Left ventricle myocardium inferior (tissue), 1 donor: ENCODE measurements at regions not wholly inside any gene's neighbourhood (a gene's known extent, or its start where the extent isn't known, plus 50 kb on each side); places are given as distances from the start of the nearest gene placed in this dataset.
A peak's percentile ranks its signal among the peaks of the same experiment; 100 is the strongest.

Experiments used
- DNase-seq: peaks from one replicate; pipeline ENCODE4 v3.0.0-alpha.2; 2020
- H3K27ac ChIP-seq: fragments of 200-600 bp; replicated peaks from 2 replicates; pipeline ENCODE4 v1.8.0; 2021
- H3K27me3 ChIP-seq: fragments of 200-600 bp; 2 replicates; pipeline ENCODE4 v1.8.0; 2021; ENCODE audit warnings: low read depth
- H3K36me3 ChIP-seq: fragments of 200-600 bp; 2 replicates; pipeline ENCODE4 v1.8.0; 2021
- H3K4me1 ChIP-seq: fragments of 200-600 bp; 2 replicates; pipeline ENCODE4 v1.8.0; 2021
- H3K4me3 ChIP-seq: fragments of 200-600 bp; 2 replicates; pipeline ENCODE4 v1.8.0; 2021; ENCODE audit warnings: mild to moderate bottlenecking, moderate library complexity
- H3K9me3 ChIP-seq: fragments of 200-600 bp; replicated peaks from 2 replicates; pipeline ENCODE4 v1.8.0; 2021
- intact Hi-C: fragments of 100-400 bp; cut with micrococcal nuclease; formaldehyde crosslinking; loops from one replicate; pipeline ENCODE4 v1.11.0; 2022
- TF ChIP-seq, protein P1 (sequence below): fragments of 200-600 bp; IDR thresholded peaks from 2 replicates; pipeline ENCODE4 v1.8.0; 2021; ENCODE audit warnings: antibody characterized with exemption, mild to moderate bottlenecking, borderline replicate concordance
- donor health status: DM: no; HTN: yes; CAD: no; lungs with severe emphysema.

DNA sequence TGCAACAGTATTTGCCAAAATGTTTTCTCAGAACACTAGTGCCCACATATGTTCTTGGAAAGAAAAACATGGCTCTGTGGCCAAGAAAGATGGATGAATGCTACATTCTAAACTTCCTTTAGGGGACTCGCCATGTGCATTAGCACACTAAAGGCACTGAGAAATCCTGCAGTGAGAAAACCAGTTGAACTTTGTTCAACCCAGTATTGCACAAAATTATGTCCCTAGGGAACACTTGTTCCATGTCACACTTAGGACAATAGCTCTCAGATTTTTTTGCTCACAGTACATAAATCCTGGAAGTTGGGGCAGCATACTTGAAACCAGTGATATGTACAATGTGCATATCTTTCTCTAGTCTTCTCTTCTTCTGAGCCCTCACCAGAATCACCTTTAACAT is 96.6 kb downstream of the ADRB2 start:
- no peak overlapping the region for H3K27ac ChIP-seq
- H3K4me1 ChIP-seq, result peaks cover 17% of the 10 kb centered on the region
- intact Hi-C loops, result no loop called here
- TF ChIP-seq, protein P1, sequence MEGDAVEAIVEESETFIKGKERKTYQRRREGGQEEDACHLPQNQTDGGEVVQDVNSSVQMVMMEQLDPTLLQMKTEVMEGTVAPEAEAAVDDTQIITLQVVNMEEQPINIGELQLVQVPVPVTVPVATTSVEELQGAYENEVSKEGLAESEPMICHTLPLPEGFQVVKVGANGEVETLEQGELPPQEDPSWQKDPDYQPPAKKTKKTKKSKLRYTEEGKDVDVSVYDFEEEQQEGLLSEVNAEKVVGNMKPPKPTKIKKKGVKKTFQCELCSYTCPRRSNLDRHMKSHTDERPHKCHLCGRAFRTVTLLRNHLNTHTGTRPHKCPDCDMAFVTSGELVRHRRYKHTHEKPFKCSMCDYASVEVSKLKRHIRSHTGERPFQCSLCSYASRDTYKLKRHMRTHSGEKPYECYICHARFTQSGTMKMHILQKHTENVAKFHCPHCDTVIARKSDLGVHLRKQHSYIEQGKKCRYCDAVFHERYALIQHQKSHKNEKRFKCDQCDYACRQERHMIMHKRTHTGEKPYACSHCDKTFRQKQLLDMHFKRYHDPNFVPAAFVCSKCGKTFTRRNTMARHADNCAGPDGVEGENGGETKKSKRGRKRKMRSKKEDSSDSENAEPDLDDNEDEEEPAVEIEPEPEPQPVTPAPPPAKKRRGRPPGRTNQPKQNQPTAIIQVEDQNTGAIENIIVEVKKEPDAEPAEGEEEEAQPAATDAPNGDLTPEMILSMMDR, result no peak
- H3K36me3 ChIP-seq, result no peaks in the 10 kb centered on the region
- no peaks in the 10 kb centered on the region for H3K27me3 ChIP-seq
- H3K9me3 ChIP-seq, result no peaks in the 10 kb centered on the region
- no peak overlapping the region for H3K4me3 ChIP-seq
- no peak for DNase-seq

DNA sequence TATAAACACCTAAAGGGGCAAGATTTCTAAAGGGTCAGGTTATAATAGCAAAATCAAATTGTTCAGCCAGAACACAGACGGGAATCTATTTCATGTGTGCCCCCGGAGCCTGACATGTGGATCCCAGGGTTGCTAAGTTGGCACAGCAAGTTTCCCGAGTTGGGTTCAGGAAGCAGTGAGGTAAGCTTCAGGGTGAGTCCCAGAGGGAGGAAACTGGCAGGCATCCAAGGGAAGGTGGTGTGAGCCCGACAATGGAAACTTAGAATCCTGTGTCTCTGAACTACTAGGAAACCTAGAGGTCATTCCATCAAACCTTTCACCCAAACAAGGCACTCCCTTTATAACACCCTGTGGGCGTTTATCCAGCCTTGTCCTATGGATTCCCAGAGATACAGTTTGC is 98.4 kb downstream of the ADRB2 start:
- Histone ChIP-seq H3K9me3 (no peaks in the 10 kb centered on the region), H3K4me1 (peaks cover 24% of the 10 kb centered on the region), H3K27ac (peak overlapping the region; percentile 9), H3K36me3 (no peaks in the 10 kb centered on the region), H3K4me3 (no peak overlapping the region), H3K27me3 (no peaks in the 10 kb centered on the region)
- TF ChIP-seq, protein P1, result no peak
- intact Hi-C loops, result no loop called here
- DNase-seq, result peak; percentile 30

DNA sequence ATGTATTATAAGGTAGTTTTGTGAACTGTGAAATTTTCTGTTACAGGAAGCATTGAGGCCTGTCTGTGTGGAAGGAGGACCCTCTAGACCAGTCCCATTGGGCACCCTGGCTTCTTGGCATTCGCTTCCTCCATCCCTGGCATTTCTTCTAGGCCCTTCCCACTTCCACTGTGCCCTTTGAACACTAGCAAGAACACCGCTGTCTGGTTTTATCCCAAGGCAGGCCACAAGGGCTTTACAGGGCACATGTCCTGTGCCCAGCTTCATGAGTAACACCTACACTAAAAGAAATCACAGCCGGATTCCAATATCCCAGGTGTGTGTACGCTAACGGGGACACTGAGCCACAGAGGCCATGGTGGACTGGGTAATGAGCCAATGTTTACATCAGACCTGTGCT is 99.8 kb downstream of the ADRB2 start:
- Histone ChIP-seq H3K9me3 (no peaks in the 10 kb centered on the region), H3K27ac (no peak overlapping the region), H3K27me3 (no peaks in the 10 kb centered on the region), H3K4me1 (peaks cover 24% of the 10 kb centered on the region), H3K4me3 (no peak overlapping the region), H3K36me3 (no peaks in the 10 kb centered on the region)
- DNase-seq, result no peak
- TF ChIP-seq, protein P1, result no peak
- intact Hi-C loops, result no loop called here

DNA sequence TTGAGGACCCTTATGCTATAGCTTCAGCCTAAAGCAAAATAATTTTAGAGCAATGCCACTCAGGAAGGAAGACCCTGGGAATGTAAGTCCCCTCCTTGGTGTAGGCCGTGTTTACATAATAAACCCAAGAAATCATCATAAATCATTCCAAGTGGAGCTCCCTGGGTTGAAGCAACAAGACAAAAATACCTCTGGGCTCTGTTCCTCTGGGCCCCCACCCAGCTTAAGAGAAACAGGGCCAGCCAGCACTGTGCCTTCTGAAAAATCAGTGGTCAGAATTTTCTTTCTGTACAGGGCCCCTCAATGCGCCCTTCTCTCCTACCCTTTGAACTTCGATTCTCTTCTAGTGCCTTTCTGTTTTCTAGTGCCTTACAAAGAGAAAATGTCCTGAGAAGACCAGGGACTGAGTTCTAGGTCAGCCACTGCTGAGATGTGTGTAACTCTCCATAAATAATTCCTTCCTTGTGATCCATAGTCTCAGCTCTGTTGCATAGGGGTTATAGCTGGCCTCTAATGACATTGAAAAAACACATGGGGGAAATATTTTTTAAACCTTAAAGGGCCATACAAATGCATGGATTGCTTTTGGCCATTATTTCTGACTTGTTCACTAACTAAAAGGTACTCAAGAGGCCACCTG is 101.0 kb downstream of the ADRB2 start:
- no peak for DNase-seq
- intact Hi-C loops, result no loop called here
- H3K4me3 ChIP-seq, result no peak overlapping the region
- no peak overlapping the region for H3K27ac ChIP-seq
- TF ChIP-seq, protein P1, result no peak
- no peaks in the 10 kb centered on the region for H3K27me3 ChIP-seq
- H3K4me1 ChIP-seq, result peaks cover 25% of the 10 kb centered on the region
- H3K36me3 ChIP-seq, result no peaks in the 10 kb centered on the region
- H3K9me3 ChIP-seq, result no peaks in the 10 kb centered on the region

DNA sequence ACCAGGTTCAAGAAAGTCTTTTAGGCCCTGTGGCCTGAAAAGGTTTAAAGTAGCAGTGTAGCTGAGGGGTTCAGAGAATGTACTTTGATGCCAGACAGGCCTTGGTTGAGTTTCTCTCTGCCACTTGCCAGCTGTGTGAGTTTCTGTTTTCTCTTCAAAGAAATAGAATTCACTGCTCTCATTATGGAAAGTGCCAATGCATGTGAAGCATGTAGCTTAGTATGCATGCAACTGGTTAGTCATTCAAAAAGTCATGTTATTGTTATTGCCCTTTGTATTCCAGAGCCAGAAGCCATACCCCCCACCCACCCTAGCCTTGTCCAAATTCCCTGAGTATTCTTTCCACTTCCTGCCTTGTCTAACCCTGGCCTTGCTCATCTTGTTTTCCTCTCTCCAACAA is 101.7 kb downstream of the ADRB2 start:
- no peak for DNase-seq
- Histone ChIP-seq H3K36me3 (no peaks in the 10 kb centered on the region), H3K4me3 (no peak overlapping the region), H3K27me3 (no peaks in the 10 kb centered on the region), H3K9me3 (no peaks in the 10 kb centered on the region), H3K4me1 (peaks cover 27% of the 10 kb centered on the region), H3K27ac (no peak overlapping the region)
- intact Hi-C loops, result no loop called here
- TF ChIP-seq, protein P1, result no peak
